Stimulated activated CD4-positive, alpha-beta T cell treated with anti-CD3 and anti-CD28 coated beads, Interleukin-15, amount 100 ng/mL, for 1 hour (primary cell): ENCODE measurements at regions not wholly inside any gene's neighbourhood (a gene's known extent, or its start where the extent isn't known, plus 50 kb on each side); places are given as distances from the start of the nearest gene placed in this dataset.
"Not testable (repeated sequence)": the region's sequence is repeated elsewhere in the genome, so short reads cannot be mapped to it uniquely, and the experiment has no call there.

Source experiments
- DNase-seq, 2 donors: peaks; one replicate each; pipeline ENCODE4 v3.0.0-alpha.2; 2020; ENCODE audit warnings: low read depth in 1 of 2, low spot score in 1 of 2

GRCh38 chr15:24832282-24832681, 122.5 kb upstream of the SNRPN start:
- no peak for DNase-seq

GRCh38 chr15:24835301-24835700, 119.5 kb upstream of the SNRPN start:
- DNase-seq: no peak

- no peak for DNase-seq
These were observed 106.7 kb upstream of the SNRPN start for GRCh38 chr15:24848050-24848449.

- DNase-seq: no peak
These were observed 98.1 kb upstream of the SNRPN start for GRCh38 chr15:24856397-24857390.

GRCh38 chr15:24857763-24858162, 97.0 kb upstream of the SNRPN start:
- no peak for DNase-seq

- DNase-seq: not testable (repeated sequence)
These were observed 96.6 kb upstream of the SNRPN start for GRCh38 chr15:24858183-24858582.

- no peak for DNase-seq
These were observed 95.8 kb upstream of the SNRPN start for GRCh38 chr15:24858737-24859601.

- no peak for DNase-seq
These were observed 93.6 kb upstream of the SNRPN start for GRCh38 chr15:24861014-24861690.

- no peak for DNase-seq
These were observed 91.9 kb upstream of the SNRPN start for GRCh38 chr15:24862726-24863521.

- DNase-seq: no peak
These were observed 89.5 kb upstream of the SNRPN start for GRCh38 chr15:24865303-24865702.

- no peak for DNase-seq
These were observed 77.6 kb upstream of the SNRPN start for GRCh38 chr15:24877174-24877573.

- DNase-seq: no peak
These were observed 76.6 kb upstream of the SNRPN start for GRCh38 chr15:24878153-24878552.

- DNase-seq: no peak
These were observed 75.3 kb upstream of the SNRPN start for GRCh38 chr15:24879492-24879891.

- DNase-seq: no peak
These were observed 74.1 kb upstream of the SNRPN start for GRCh38 chr15:24880663-24881062.

GRCh38 chr15:24886538-24886937, 68.2 kb upstream of the SNRPN start:
- DNase-seq: no peak

- no peak for DNase-seq
These were observed 56.0 kb upstream of the SNRPN start for GRCh38 chr15:24898715-24899272.

- DNase-seq: no peak
These were observed 55.4 kb upstream of the SNRPN start for GRCh38 chr15:24899367-24899766.

- DNase-seq: no peak
These were observed 55.0 kb upstream of the SNRPN start for GRCh38 chr15:24899795-24900194.

GRCh38 chr15:24901409-24901808, 53.4 kb upstream of the SNRPN start:
- no peak for DNase-seq
